HepG2 (cell line): ENCODE measurements at regions not wholly inside any gene's neighbourhood (a gene's known extent, or its start where the extent isn't known, plus 50 kb on each side); places are given as distances from the start of the nearest gene placed in this dataset.

Source experiments
- ATAC-seq: fragments of 200-7000 bp; cut with Tn5 transposase; 3 replicates; pipeline ENCODE4 v1.9.1; 2020; ENCODE audit warnings: mild to moderate bottlenecking, moderate library complexity
- BruUV-seq: library from RNA; stranded (reverse); fragments of 400-500 nt; replicated peaks from 2 replicates; lab custom pipeline; 2021; lab: Mats Ljungman, UMichigan
- CTCF ChIA-PET: fragments of 300-600 bp; formaldehyde crosslinking; extraction: SDS; loops from one replicate; lab custom pipeline; 2021; ENCODE audit warnings: low total read pairs, inconsistent platforms, low intra/inter-chr PET ratio; lab: Yijun Ruan, JAX
- POLR2A ChIA-PET: fragments of 350-600 bp; sonication (Branson Sonifier 250); formaldehyde crosslinking; loops from one replicate; lab custom pipeline; 2020; ENCODE audit warnings: antibody characterized with exemption, inconsistent platforms; lab: Yijun Ruan, JAX
- DNase-seq: peaks from one replicate; pipeline ENCODE4 v3.0.0-alpha.2; 2015; ENCODE audit warnings: low spot score
- FAIRE-seq: peaks from 3 replicates; lab custom pipeline; 2011; peaks lifted over from hg19 to GRCh38; lab: Jason Lieb, UNC
- H2AFZ ChIP-seq: one replicate; pipeline ENCODE4 v1.6.1; 2011; ENCODE audit warnings: low read length, inconsistent platforms
- H3K27ac ChIP-seq: fragments of 300-600 bp; 3 replicates; pipeline ENCODE4 v1.8.0; 2011; ENCODE audit warnings: mixed run types, mild to moderate bottlenecking, mixed read lengths, low read length, inconsistent platforms; ENCODE audit not compliant: insufficient read depth; ENCODE audit errors: extremely low read length
- H3K27me3 ChIP-seq, 2 experiments: fragments of 200-600 bp in 1 of 2; 2 replicates in 1 of 2; 3 replicates in 1 of 2; pipeline versions ENCODE4 v1.6.0 to v1.8.0; 2011; ENCODE audit warnings: low read length in 2 of 2, mild to moderate bottlenecking in 2 of 2, moderate library complexity in 2 of 2, inconsistent platforms in 1 of 2; ENCODE audit not compliant: insufficient read depth in 2 of 2, control insufficient read depth in 1 of 2
- H3K36me3 ChIP-seq, 2 experiments: fragments of 200-600 bp in 1 of 2; replicated peaks in 1 of 2; 2 replicates in 1 of 2; 3 replicates in 1 of 2; pipeline versions ENCODE4 v1.5.1 to v1.8.0; 2011; ENCODE audit warnings: low read length in 2 of 2, inconsistent platforms in 1 of 2; ENCODE audit not compliant: insufficient read depth in 2 of 2, control insufficient read depth in 1 of 2
- H3K4me1 ChIP-seq: 2 replicates; pipeline ENCODE4 v1.5.1; 2012; ENCODE audit warnings: low read length, inconsistent platforms; ENCODE audit not compliant: insufficient read depth
- H3K4me2 ChIP-seq: 2 replicates; pipeline ENCODE4 v1.6.0; 2011; ENCODE audit warnings: low read depth, low read length, inconsistent platforms
- H3K4me3 ChIP-seq, 3 experiments: fragments of 200-600 bp in 1 of 3; sonication (generic), shearing (Covaris generic) in 1 of 3; replicated peaks in 1 of 3; 2 replicates each; pipeline ENCODE4 v1.5.1; 2011 to 2016; ENCODE audit warnings: low read length in 3 of 3, inconsistent platforms in 2 of 3, low read depth in 2 of 3, mild to moderate bottlenecking in 2 of 3, control low read depth in 1 of 3, mixed read lengths in 1 of 3; ENCODE audit not compliant: insufficient read depth in 1 of 3
- H3K79me2 ChIP-seq: one replicate; pipeline ENCODE4 v1.6.1; 2011; ENCODE audit warnings: low read length, inconsistent platforms; ENCODE audit not compliant: insufficient read depth
- H3K9ac ChIP-seq: 2 replicates; pipeline ENCODE4 v1.6.0; 2011; ENCODE audit warnings: mild to moderate bottlenecking, low read depth, low read length, inconsistent platforms; ENCODE audit not compliant: insufficient read depth
- H3K9me3 ChIP-seq: 2 replicates; pipeline ENCODE4 v1.5.1; 2012; ENCODE audit warnings: mild to moderate bottlenecking, low read length
- H4K20me1 ChIP-seq: 2 replicates; pipeline ENCODE4 v1.6.0; 2011; ENCODE audit warnings: inconsistent platforms, mild to moderate bottlenecking, low read length, moderate library complexity; ENCODE audit not compliant: insufficient read depth
- ATRX ChIP-seq: sonication (generic); formaldehyde crosslinking; IDR thresholded peaks from 2 replicates; pipeline ENCODE4 v1.4.0; 2020; ENCODE audit warnings: missing genetic modification reagents, borderline replicate concordance
- HNF4G ChIP-seq, 2 experiments: sonication (generic) in 1 of 2; formaldehyde crosslinking in 1 of 2; IDR thresholded peaks; 2 replicates each; pipeline versions ENCODE4 v1.4.0 to v1.6.1; 2011 to 2020; ENCODE audit warnings: borderline replicate concordance in 2 of 2, low read depth in 2 of 2, mild to moderate bottlenecking in 2 of 2, low read length in 1 of 2, missing genetic modification reagents in 1 of 2, moderate library complexity in 1 of 2
- KLF15 ChIP-seq: sonication (generic); formaldehyde crosslinking; IDR thresholded peaks from 2 replicates; pipeline ENCODE4 v1.8.1; 2023; ENCODE audit warnings: borderline replicate concordance, mild to moderate bottlenecking, inconsistent platforms, missing genetic modification reagents, mixed read lengths
- NFIC ChIP-seq: IDR thresholded peaks from 2 replicates; pipeline ENCODE4 v1.6.1; 2012; ENCODE audit warnings: mild to moderate bottlenecking, low read length, inconsistent platforms
- ZNF367 ChIP-seq: sonication (generic); formaldehyde crosslinking; IDR thresholded peaks from 2 replicates; pipeline ENCODE4 v1.4.0; 2020; ENCODE audit warnings: missing genetic modification reagents, borderline replicate concordance
- ZNF567 ChIP-seq: sonication (generic); formaldehyde crosslinking; IDR thresholded peaks from 2 replicates; pipeline ENCODE4 v1.8.1; 2023; ENCODE audit warnings: mild to moderate bottlenecking, missing genetic modification reagents, borderline replicate concordance
- ZNF607 ChIP-seq: sonication (generic); formaldehyde crosslinking; IDR thresholded peaks from 2 replicates; pipeline ENCODE4 v1.5.1; 2020; ENCODE audit warnings: missing genetic modification reagents, mild to moderate bottlenecking, borderline replicate concordance
- ZNF609 ChIP-seq: sonication (generic); formaldehyde crosslinking; IDR thresholded peaks from 2 replicates; pipeline ENCODE4 v1.4.0; 2020; ENCODE audit warnings: mild to moderate bottlenecking, missing genetic modification reagents, borderline replicate concordance
- ZSCAN9 ChIP-seq: IDR thresholded peaks from 2 replicates; pipeline ENCODE4 v1.6.1; 2016; ENCODE audit warnings: borderline replicate concordance
- WGBS: methylation state at CpG from one replicate; pipeline ENCODE4 v1.1.6; 2017; ENCODE audit warnings: low lambda C conversion rate; 5-methylcytosine and 5-hydroxymethylcytosine counted together
- in situ Hi-C: cut with HindIII; loops from 2 replicates; pipeline ENCODE4 v1.10.0; 2017; ENCODE audit warnings: low pct_unique_long_range_greater_than_20kb; ENCODE audit not compliant: extremely low pct_ligation_motif_present
- intact Hi-C: fragments of 100-400 bp; cut with micrococcal nuclease; formaldehyde crosslinking; loops from one replicate; pipeline ENCODE4 v1.10.0; 2022; ENCODE audit not compliant: unreplicated experiment

- TF ChIP-seq ATRX: no peak
- TF ChIP-seq, all 625 proteins: peak for 0
Observed at GRCh38 chr3:59460068-59460467, 410.2 kb upstream of the CFAP20DC start (continued).

- CTCF ChIA-PET: no interaction called here
- POLR2A ChIA-PET: no interaction called here
- intact Hi-C loops: no loop called here
- no peaks in the 10 kb centered on the region for H4K20me1 ChIP-seq
- H3K4me3 ChIP-seq: no peak overlapping the region
- TF ChIP-seq ZNF367 (no peak), ZNF567 (CRISPR knock-in tag) (no peak)
- TF ChIP-seq, all 625 proteins: peak for 0
- no peak for DNase-seq
- BruUV-seq: no TSS peak
- Histone ChIP-seq H2AFZ (no peak overlapping the region), H3K36me3 (no peaks in the 10 kb centered on the region), H3K4me2 (no peak overlapping the region), H3K79me2 (no peaks in the 10 kb centered on the region), H3K27me3 (peaks cover 0 to 4% of the 10 kb centered on the region in 2 experiments; a peak in 1 of 5 replicates), H3K4me1 (no peaks in the 10 kb centered on the region), H3K27ac (no peak overlapping the region), H3K9ac (no peak overlapping the region), H3K9me3 (no peaks in the 10 kb centered on the region)
- no peak for ATAC-seq
- 0% methylated on average over 5 of the region's 7 CpGs for WGBS
- in situ Hi-C loops: no loop called here
- FAIRE-seq: no peak
Observed at GRCh38 chr3:59456852-59457485, 407.1 kb upstream of the CFAP20DC start.

- no peak for FAIRE-seq
- Histone ChIP-seq H3K27me3 (peaks cover 0 to 4% of the 10 kb centered on the region in 2 experiments; a peak in 1 of 5 replicates), H3K4me1 (no peaks in the 10 kb centered on the region), H2AFZ (no peak overlapping the region), H3K9me3 (no peaks in the 10 kb centered on the region), H4K20me1 (no peaks in the 10 kb centered on the region), H3K9ac (no peak overlapping the region), H3K4me2 (no peak overlapping the region), H3K79me2 (no peaks in the 10 kb centered on the region), H3K4me3 (no peak overlapping the region), H3K36me3 (no peaks in the 10 kb centered on the region), H3K27ac (no peak overlapping the region)
- BruUV-seq: no TSS peak
- DNase-seq: no peak
- POLR2A ChIA-PET: no interaction called here
- CTCF ChIA-PET: no interaction called here
- WGBS: 23% methylated on average over 7 of the region's 7 CpGs
- intact Hi-C loops: no loop called here
- in situ Hi-C loops: no loop called here
- no peak for ATAC-seq
- TF ChIP-seq ZNF609 (no peak), HNF4G (IDR thresholded peaks at IDR 0.05; ENCODE audit: borderline replicate concordance, low read depth, low read length) (no peak), HNF4G (CRISPR knock-in tag; IDR thresholded peaks at IDR 0.05; ENCODE audit: borderline replicate concordance, low read depth) (no peak), KLF15 (no peak), NFIC (no peak), ZSCAN9 (CRISPR knock-in tag) (no peak), ZNF607 (no peak)
Observed at GRCh38 chr3:59451800-59452746, 402.2 kb upstream of the CFAP20DC start.
